GM23338 (cell line): ENCODE measurements at regions not wholly inside any gene's neighbourhood (a gene's known extent, or its start where the extent isn't known, plus 50 kb on each side); places are given as distances from the start of the nearest gene placed in this dataset.

Experiments used
- ATAC-seq: fragments of 200-7000 bp; cut with Tn5 transposase; 3 replicates; pipeline ENCODE4 v1.9.1; 2020
- DNase-seq: peaks from one replicate; pipeline ENCODE4 v3.0.0-alpha.2; 2015; ENCODE audit warnings: low spot score
- H2AFZ ChIP-seq: fragments of 200-600 bp; sonication (generic); 2 replicates; pipeline ENCODE4 v1.8.0; 2016; ENCODE audit warnings: antibody characterized with exemption, mild to moderate bottlenecking, moderate library complexity
- H3F3A ChIP-seq: fragments of 200-600 bp; sonication (generic); replicated peaks from 2 replicates; pipeline ENCODE4 v1.8.0; 2017; ENCODE audit warnings: antibody characterized with exemption, mixed run types, low read depth
- H3K27ac ChIP-seq: fragments of 200-600 bp; sonication (generic); 2 replicates; pipeline ENCODE4 v1.6.1; 2016; ENCODE audit warnings: low read depth
- H3K27me3 ChIP-seq: fragments of 200-600 bp; sonication (generic); 2 replicates; pipeline ENCODE4 v1.8.0; 2016; ENCODE audit warnings: mild to moderate bottlenecking, mixed run types, moderate library complexity; ENCODE audit not compliant: insufficient read depth
- H3K36me3 ChIP-seq: fragments of 200-600 bp; sonication (generic); 2 replicates; pipeline ENCODE4 v1.8.0; 2016; ENCODE audit warnings: mild to moderate bottlenecking; ENCODE audit not compliant: insufficient read depth
- H3K4me1 ChIP-seq: fragments of 200-600 bp; sonication (generic); 2 replicates; pipeline ENCODE4 v1.8.0; 2016; ENCODE audit warnings: mild to moderate bottlenecking, moderate library complexity; ENCODE audit not compliant: insufficient read depth
- H3K4me2 ChIP-seq: fragments of 200-600 bp; sonication (generic); 2 replicates; pipeline ENCODE4 v1.7.1; 2017; ENCODE audit warnings: mixed run types
- H3K4me3 ChIP-seq: fragments of 200-600 bp; sonication (generic); 2 replicates; pipeline ENCODE4 v1.6.1; 2016; ENCODE audit warnings: mixed run types
- H3K79me2 ChIP-seq: fragments of 200-600 bp; sonication (generic); replicated peaks from 2 replicates; pipeline ENCODE4 v1.8.0; 2017; ENCODE audit warnings: mild to moderate bottlenecking; ENCODE audit not compliant: insufficient read depth
- H3K9me2 ChIP-seq: fragments of 200-600 bp; sonication (generic); 2 replicates; pipeline ENCODE4 v1.8.0; 2017; ENCODE audit not compliant: insufficient read depth
- H4K20me1 ChIP-seq: fragments of 200-600 bp; sonication (generic); replicated peaks from 2 replicates; pipeline ENCODE4 v1.8.0; 2017; ENCODE audit warnings: mild to moderate bottlenecking; ENCODE audit not compliant: insufficient read depth
- H3K27ac Mint-ChIP-seq: 2 replicates; pipeline ENCODE4 v1.8.0; 2020; ENCODE audit warnings: inconsistent platforms, mild to moderate bottlenecking, moderate library complexity, mixed read lengths
- H3K27me3 Mint-ChIP-seq: 3 replicates; pipeline ENCODE4 v1.8.0; 2022; ENCODE audit warnings: low read depth, mild to moderate bottlenecking, moderate library complexity, mixed read lengths, inconsistent platforms; ENCODE audit not compliant: insufficient read depth, poor library complexity
- H3K36me3 Mint-ChIP-seq: 3 replicates; pipeline ENCODE4 v1.8.0; 2021; ENCODE audit warnings: low read depth, mild to moderate bottlenecking, inconsistent platforms, moderate library complexity, mixed read lengths
- H3K4me1 Mint-ChIP-seq: 3 replicates; pipeline ENCODE4 v1.8.0; 2020; ENCODE audit warnings: mild to moderate bottlenecking, inconsistent platforms, mixed read lengths
- H3K4me3 Mint-ChIP-seq: 3 replicates; pipeline ENCODE4 v1.8.0; 2021; ENCODE audit warnings: moderate library complexity, mild to moderate bottlenecking, inconsistent platforms, mixed read lengths
- H3K9me3 Mint-ChIP-seq: 3 replicates; pipeline ENCODE4 v1.8.0; 2020; ENCODE audit warnings: moderate library complexity, mild to moderate bottlenecking, inconsistent platforms, mixed read lengths
- CREB1 ChIP-seq: fragments of 250-450 bp; sonication (Bioruptor Pico); IDR thresholded peaks from 2 replicates; pipeline ENCODE4 v1.5.0; 2020; ENCODE audit warnings: low read depth, mild to moderate bottlenecking, moderate library complexity
- CTCF ChIP-seq, 2 experiments: fragments of 200-600 bp in 1 of 2; sonication (generic) in 1 of 2; conservative IDR thresholded peaks; 2 replicates each; pipeline versions ENCODE4 v1.5.1 to v1.6.1; 2016 to 2017; ENCODE audit warnings: antibody characterized with exemption in 2 of 2, low read depth in 2 of 2, mild to moderate bottlenecking in 2 of 2, moderate library complexity in 1 of 2
- ETS1 ChIP-seq: IDR thresholded peaks from 2 replicates; pipeline ENCODE4 v1.6.1; 2016; ENCODE audit warnings: antibody characterized with exemption
- EZH2 ChIP-seq: fragments of 200-600 bp; sonication (generic); IDR thresholded peaks from one replicate; pipeline ENCODE4 v1.8.0; 2017; ENCODE audit warnings: antibody characterized with exemption, mild to moderate bottlenecking, low read depth; ENCODE audit not compliant: unreplicated experiment
- EZH2phosphoT487 ChIP-seq: fragments of 200-600 bp; sonication (generic); IDR thresholded peaks from one replicate; pipeline ENCODE4 v1.8.1; 2018; ENCODE audit warnings: antibody characterized with exemption; ENCODE audit not compliant: unreplicated experiment
- JUNB ChIP-seq: IDR thresholded peaks from one replicate; pipeline ENCODE4 v1.6.1; 2016; ENCODE audit warnings: antibody characterized with exemption; ENCODE audit not compliant: unreplicated experiment
- NANOG ChIP-seq: IDR thresholded peaks from 2 replicates; pipeline ENCODE4 v1.6.1; 2016; ENCODE audit warnings: antibody characterized with exemption, borderline replicate concordance
- POLR2AphosphoS5 ChIP-seq: IDR thresholded peaks from 2 replicates; pipeline ENCODE4 v1.6.1; 2016; ENCODE audit warnings: antibody characterized with exemption, low read depth
- REST ChIP-seq: IDR thresholded peaks from one replicate; pipeline ENCODE4 v1.6.1; 2018; ENCODE audit warnings: antibody characterized with exemption; ENCODE audit not compliant: unreplicated experiment
- STAT1 ChIP-seq: IDR thresholded peaks from one replicate; pipeline ENCODE4 v1.6.1; 2016; ENCODE audit warnings: antibody characterized with exemption; ENCODE audit not compliant: unreplicated experiment
- ZNF114 ChIP-seq: fragments of 250-450 bp; sonication (Bioruptor Pico); IDR thresholded peaks from 2 replicates; pipeline ENCODE4 v1.5.0; 2020; ENCODE audit warnings: mild to moderate bottlenecking, moderate library complexity
- ZNF331 ChIP-seq: fragments of 250-450 bp; sonication (Bioruptor Pico); IDR thresholded peaks from 2 replicates; pipeline ENCODE4 v1.5.0; 2020; ENCODE audit warnings: low read depth, mild to moderate bottlenecking, moderate library complexity
- ZNF462 ChIP-seq: fragments of 250-450 bp; sonication (Bioruptor Pico); IDR thresholded peaks from 2 replicates; pipeline ENCODE4 v1.5.0; 2020; ENCODE audit warnings: mild to moderate bottlenecking, moderate library complexity

GRCh38 chr10:8275911-8276310, 221.4 kb downstream of the GATA3 start:
- H3K4me3 Mint-ChIP-seq, result no peak overlapping the region
- ATAC-seq, result no peak
- TF ChIP-seq ZNF331 (CRISPR knock-in tag) (no peak), ZNF114 (no peak), STAT1 (no peak), NANOG (no peak), JUNB (no peak), EZH2 (no peak), ETS1 (no peak), REST (no peak), CTCF (conservative IDR thresholded peaks at IDR 0.05; ENCODE audit: low read depth in 2 of 2) (no peak), POLR2AphosphoS5 (no peak), ZNF462 (CRISPR knock-in tag) (no peak), EZH2phosphoT487 (no peak), CREB1 (CRISPR knock-in tag) (no peak)
- Histone ChIP-seq H3K4me3 (no peak overlapping the region), H3K9me2 (0 out of 2 replicates have a peak, but pooled peaks cover 6% of the 10 kb centered on the region), H2AFZ (peak overlapping the region; percentile 5; the same call in 1 of the 2 replicates), H3K4me2 (no peak overlapping the region), H4K20me1 (no peaks in the 10 kb centered on the region), H3F3A (no peaks in the 10 kb centered on the region), H3K27ac (no peak overlapping the region), H3K27me3 (no peaks in the 10 kb centered on the region), H3K79me2 (no peaks in the 10 kb centered on the region), H3K36me3 (no peaks in the 10 kb centered on the region), H3K4me1 (no peaks in the 10 kb centered on the region)
- no peak for DNase-seq
- no peaks in the 10 kb centered on the region for H3K36me3 Mint-ChIP-seq
- no peaks in the 10 kb centered on the region for H3K9me3 Mint-ChIP-seq
- H3K27me3 Mint-ChIP-seq, result peaks cover 3% of the 10 kb centered on the region
- H3K4me1 Mint-ChIP-seq, result peaks cover 2% of the 10 kb centered on the region; the same call in 1 of the 3 replicates
- H3K27ac Mint-ChIP-seq, result no peak overlapping the region
